ENCODE measurements at regions not wholly inside any gene's neighbourhood (a gene's known extent, or its start where the extent isn't known, plus 50 kb on each side); places are given as distances from the start of the nearest gene placed in this dataset.
"Not testable (repeated sequence)": the region's sequence is repeated elsewhere in the genome, so short reads cannot be mapped to it uniquely, and the experiment has no call there.

- DNase-seq, result no peak
Observed at GRCh38 chr18:3328532-3328931, 66.6 kb downstream of the MYL12B start.

- no peak for DNase-seq
Observed at GRCh38 chr18:3329471-3329870, 67.5 kb downstream of the MYL12B start.

- DNase-seq, result no peak
Observed at GRCh38 chr18:3329872-3330271, 67.9 kb downstream of the MYL12B start.

- DNase-seq, result no peak
Observed at GRCh38 chr18:3330622-3331021, 68.7 kb downstream of the MYL12B start.

- no peak for DNase-seq
Observed at GRCh38 chr18:3332376-3332775, 70.4 kb downstream of the MYL12B start.

GRCh38 chr18:3333056-3333720 is 71.3 kb downstream of the MYL12B start:
- DNase-seq, result no peak

GRCh38 chr18:3333721-3334386 is 71.9 kb downstream of the MYL12B start:
- DNase-seq, result no peak

GRCh38 chr18:3340015-3340681 is 78.2 kb downstream of the MYL12B start:
- DNase-seq, result no peak

- DNase-seq, result no peak
Observed at GRCh38 chr18:3340682-3341097, 78.8 kb downstream of the MYL12B start.

GRCh38 chr18:3342628-3343027 is 80.7 kb downstream of the MYL12B start:
- no peak for DNase-seq

- no peak for DNase-seq
Observed at GRCh38 chr18:3345452-3345851, 83.5 kb downstream of the MYL12B start.

- no peak for DNase-seq
Observed at GRCh38 chr18:3345885-3346284, 84.0 kb downstream of the MYL12B start.

- DNase-seq, result no peak
Observed at GRCh38 chr18:3346487-3346886, 84.6 kb downstream of the MYL12B start.

- DNase-seq, result no peak
Observed at GRCh38 chr18:3347286-3347803, 85.4 kb downstream of the MYL12B start.

- no peak for DNase-seq
Observed at GRCh38 chr18:3348176-3348575, 86.2 kb downstream of the MYL12B start.

- not testable (repeated sequence) for DNase-seq
Observed at GRCh38 chr18:3349046-3349841, 87.3 kb downstream of the MYL12B start.

GRCh38 chr18:3350021-3350420 is 88.1 kb downstream of the MYL12B start:
- DNase-seq, result no peak

- DNase-seq, result no peak
Observed at GRCh38 chr18:3350566-3351527, 88.9 kb downstream of the MYL12B start.

GRCh38 chr18:3354506-3354905 is 92.6 kb downstream of the MYL12B start:
- no peak for DNase-seq

- DNase-seq, result no peak
Observed at GRCh38 chr18:3356614-3357013, 93.4 kb upstream of the TGIF1 start.

- DNase-seq, result no peak
Observed at GRCh38 chr18:3357516-3357915, 92.5 kb upstream of the TGIF1 start.

- no peak for DNase-seq
Observed at GRCh38 chr18:3358310-3358709, 91.7 kb upstream of the TGIF1 start.

Data from activated T-cell treated with anti-CD3 and anti-CD28 coated beads, Interleukin-2, amount 50 U/mL, for 48 hours (primary cell).